NCI-H1092 treated with DMSO at 0.1 percent for 48 hours (cell line): ENCODE measurements at regions not wholly inside any gene's neighbourhood (a gene's known extent, or its start where the extent isn't known, plus 50 kb on each side); places are given as distances from the start of the nearest gene placed in this dataset.
"Not testable (repeated sequence)": the region's sequence is repeated elsewhere in the genome, so short reads cannot be mapped to it uniquely, and the experiment has no call there.

Experiments
- DNase-seq: peaks from one replicate; lab custom pipeline; 2025; lab: John Stamatoyannopoulos, UW

DNA sequence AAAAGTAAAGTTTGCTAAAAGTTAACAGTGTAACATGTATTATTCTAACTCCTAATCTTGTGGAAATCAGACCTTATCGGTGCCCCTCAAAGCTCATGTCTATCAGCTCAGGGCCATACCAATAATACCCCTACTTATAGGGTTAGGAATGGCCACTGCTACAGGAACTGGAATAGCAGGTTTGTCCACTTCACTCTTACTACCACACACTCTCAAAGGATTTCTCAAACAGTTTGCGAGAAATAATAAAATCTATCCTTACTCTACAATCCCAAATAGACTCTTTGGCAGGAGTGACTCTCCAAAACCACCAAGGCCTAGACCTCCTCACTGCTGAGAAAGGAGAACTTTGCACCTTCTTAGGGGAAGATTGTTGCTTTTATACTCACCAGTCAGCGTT, 1677.7 kb downstream of the OLFM4 start:
- DNase-seq: no peak

DNA sequence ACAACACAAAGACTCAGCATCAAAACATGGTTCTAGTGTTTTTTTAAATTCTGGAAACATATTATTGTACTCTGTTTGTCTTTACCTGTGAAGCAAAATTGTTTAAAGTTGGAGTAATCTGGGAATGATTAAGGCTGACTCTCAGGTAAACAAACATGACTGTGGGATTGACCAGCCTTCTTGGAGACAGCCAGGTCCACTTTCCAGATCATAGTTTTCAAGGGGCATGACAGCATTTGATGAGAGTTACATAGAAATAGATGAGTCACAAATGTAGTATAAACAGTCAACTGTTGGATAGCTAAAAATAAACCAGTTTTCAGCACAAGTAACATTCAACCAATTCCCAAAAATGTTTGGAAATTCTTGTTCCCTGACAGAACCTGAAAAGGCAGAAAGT, 1680.9 kb downstream of the OLFM4 start:
- no peak for DNase-seq

DNA sequence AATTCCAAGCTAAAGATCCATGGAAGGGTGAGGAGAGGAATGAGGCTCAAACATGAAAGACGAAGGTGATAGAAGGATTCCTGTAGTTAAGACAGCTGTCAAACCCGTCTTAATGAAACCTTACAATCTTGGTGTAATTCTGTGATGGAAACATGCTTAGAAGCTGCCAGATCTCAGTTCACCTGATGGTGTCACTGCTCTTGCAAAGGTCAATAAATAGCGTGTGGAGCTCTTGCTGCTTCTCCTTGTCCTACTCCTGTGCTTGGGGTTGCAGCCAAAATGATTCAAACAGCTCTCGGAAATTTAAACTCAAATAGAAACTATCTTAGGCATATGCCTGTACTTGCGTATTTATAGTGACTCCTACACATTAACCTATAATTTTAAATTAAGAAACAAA, 1705.0 kb downstream of the OLFM4 start:
- DNase-seq: peak; percentile 7

DNA sequence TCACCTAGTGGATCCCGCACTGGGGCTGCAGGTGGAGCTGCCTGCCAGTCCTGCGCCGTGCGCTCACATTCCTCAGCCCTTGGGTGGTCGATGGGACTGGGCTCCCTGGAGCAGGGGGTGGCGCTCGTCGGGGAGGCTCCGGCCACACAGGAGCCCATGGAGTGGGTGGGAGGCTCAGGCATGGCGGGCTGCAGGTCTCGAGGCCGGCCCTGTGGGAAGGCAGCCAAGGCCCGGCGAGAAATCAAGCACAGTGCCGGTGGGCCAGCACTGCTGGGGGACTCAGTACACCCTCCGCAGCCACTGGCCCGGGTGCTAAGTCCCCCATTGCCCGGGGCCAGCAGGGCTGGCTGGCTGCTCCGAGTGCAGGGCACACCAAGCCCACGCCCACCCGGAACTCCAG, 1708.6 kb downstream of the OLFM4 start:
- not testable (repeated sequence) for DNase-seq

DNA sequence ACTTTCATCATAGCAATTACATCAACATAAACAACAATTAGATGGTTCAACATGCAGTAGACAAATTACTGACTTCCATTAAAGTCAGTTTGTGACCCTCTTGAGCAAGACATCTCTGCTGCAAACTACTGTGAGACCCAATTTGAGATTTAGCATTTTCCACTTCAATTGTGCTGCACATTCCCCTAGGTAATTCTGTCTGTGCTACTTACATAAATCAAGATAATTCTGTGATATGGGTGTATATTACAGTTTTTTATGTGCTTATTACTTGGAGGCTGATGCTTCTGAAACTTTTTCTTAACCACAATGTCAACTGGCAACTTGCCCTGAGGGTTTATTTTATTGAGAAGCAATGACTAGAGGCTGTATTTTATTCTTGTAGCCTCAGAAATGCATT, 1714.4 kb downstream of the OLFM4 start:
- no peak for DNase-seq

DNA sequence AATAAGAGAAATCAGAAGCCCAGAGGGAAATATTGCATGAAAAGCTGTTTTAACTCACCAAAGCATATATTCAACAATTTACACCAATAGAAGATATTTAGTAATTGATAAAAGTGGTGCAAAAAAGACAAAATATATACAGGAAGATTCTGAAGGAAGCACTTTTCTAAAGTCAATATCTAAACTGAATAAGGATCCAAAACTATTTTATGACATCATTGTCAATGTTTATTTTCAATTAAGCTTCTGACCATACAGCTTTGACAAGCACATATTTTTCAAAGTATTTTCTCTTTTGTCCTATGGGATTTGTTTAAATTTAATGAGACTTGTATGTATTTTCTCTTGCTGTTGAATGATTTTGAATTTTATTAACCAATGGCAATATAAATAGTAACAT, 1716.1 kb downstream of the OLFM4 start:
- no peak for DNase-seq

DNA sequence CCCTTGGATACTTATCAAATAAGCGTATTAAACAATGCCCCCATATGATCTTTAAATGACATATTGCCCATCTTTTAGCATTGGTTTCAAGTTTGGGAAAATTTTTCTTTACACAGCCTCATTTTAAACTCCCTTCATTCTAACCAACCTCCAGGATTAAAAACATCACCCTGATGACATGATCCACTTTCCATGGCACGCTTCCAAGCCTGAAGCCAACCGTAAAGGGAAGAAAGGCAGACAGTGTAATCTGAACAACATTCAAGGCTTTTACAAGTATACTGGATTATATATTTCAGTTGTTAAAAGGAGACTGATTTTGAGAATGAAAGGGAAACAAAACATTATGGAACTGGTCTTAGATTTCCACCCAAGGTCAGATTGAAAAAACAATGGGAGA, 1721.9 kb downstream of the OLFM4 start:
- peak; percentile 3 for DNase-seq

DNA sequence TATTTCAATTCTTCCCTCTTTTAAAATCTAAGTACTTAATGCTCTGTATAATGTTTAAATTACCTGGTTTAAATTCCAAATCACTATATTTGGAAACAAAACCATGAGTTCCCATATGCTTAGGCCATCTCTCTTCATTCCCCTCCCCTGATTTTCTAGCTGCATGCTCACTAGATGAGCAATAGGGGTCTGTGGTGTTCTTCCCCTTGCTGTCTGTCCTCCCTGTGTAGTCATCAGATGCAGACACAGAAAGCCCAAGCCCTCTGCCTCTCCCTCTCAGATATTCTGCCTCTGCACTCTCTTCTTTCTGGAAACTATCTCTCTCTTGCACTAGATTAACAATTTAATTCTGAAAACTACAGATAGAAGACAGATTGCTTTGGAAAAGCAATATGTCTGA, 1730.2 kb downstream of the OLFM4 start:
- DNase-seq: no peak

DNA sequence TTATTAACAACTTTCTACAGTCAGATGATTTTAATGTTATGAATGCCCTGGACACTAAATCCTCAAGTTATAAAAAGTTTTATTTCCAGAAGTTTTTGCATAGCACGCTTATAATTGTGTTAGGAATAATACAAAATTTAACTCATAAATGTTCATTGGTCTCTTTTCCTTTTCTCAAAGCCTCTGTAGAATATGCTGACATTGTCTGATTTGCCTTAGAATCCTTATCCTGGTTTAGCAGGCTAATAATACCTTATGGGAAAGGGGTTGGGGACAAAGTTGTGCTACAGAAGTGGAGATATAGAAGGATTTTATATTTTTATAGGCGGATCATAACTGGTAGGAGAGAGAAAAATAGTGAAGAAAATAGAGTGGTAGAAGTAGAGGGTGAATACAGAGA, 1739.6 kb downstream of the OLFM4 start:
- DNase-seq: no peak

DNA sequence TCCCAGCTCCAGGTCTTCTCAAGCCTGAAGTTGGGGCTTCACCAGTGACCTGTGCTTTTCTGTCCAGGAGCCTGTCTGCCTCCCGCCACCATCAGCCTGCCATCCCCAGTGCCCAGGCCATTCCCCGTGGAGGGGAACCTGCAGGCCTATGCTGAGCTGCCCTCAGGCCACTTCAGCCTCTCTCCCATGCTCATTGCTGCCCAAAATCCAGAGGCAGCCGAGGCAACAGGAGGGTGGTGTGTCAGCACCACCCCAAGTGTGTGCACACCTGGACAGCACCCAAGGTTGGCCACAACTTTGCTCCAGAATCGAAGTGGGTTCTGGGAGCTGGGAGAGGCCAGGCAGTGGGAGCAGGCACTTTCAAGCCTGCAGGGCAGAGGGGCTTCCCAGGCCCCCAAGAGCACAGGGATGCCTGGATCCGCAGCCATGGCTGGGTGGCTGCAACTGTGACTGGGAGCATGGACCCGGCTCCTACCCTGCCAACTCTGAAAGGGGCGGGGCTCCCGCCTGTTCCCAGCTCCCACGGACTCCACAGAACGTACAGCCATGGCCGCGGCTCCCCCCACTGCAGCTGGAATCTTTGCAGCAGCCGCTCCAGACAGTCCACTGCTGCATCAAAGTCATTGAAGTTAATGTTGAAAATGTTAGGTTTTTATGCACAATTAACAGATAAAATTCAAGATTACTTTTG, 1747.0 kb downstream of the OLFM4 start:
- DNase-seq: no peak

DNA sequence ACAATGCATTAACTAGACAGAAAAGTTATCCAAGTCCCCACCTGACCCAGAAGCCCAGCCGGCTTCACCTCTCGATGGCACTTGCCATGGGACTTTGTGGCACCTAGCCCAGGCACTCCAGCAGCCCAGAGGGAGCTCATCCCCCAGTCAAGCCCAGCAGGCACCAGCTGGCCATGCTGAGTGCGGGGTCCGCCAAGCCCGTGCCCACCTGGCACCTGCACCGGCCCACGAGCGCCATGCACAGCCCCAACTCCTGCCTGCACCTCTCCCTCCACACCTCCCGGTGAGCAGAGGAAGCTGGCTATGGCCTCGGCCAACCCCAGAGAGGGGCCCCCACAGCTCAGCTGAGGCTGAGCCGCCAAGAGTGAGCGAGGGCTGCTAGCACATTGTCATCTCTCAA, 1759.1 kb downstream of the OLFM4 start:
- no peak for DNase-seq

DNA sequence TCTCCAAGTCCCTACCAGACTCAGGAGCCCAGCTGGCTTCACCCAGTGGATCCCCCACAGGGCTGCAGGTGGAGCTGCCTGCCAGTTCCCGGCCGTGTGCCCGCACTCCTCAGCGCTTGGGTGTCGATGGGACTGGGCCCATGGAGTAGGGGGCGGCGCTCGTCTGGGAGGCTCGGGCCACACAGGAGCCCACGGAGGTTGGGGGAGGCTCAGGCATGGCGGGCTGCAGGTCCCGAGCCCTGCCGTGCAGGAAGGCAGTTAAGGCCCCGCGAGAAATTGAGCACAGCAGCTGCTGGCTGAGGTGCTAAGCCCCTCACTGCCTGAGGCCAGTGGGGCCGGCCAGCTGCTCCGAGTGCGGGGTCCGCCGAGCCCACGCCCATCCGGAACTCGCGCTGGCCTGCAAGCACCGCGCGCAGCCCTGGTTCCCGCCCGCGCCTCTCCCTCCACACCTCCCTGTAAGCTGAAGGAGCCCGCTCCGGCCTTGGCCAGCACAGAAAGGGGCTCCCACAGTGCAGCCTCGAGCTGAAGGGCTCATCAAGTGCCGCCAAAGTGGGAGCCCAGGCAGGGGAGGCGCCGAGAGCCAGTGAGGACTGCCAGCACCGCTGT, 1771.1 kb downstream of the OLFM4 start:
- no peak for DNase-seq

DNA sequence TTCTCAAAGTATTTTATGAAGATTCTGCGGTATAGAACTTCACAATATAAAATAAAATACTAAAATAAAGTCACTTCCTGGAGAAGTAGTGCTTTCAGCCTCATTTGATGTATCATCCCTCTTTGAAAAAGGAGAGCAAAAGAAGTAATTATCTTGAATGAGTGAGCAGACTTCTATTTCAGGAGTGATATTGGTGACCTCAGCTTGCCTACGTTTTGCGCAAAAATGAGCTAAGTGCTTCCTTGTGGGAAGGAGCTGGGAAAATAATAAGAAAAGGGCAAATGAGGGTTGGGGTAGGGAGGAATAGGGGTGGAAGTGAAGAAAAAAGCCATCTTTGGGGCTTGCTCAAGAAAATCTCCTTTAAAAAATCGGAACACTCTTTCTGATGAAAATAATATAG, 1773.6 kb downstream of the OLFM4 start:
- DNase-seq: no peak

DNA sequence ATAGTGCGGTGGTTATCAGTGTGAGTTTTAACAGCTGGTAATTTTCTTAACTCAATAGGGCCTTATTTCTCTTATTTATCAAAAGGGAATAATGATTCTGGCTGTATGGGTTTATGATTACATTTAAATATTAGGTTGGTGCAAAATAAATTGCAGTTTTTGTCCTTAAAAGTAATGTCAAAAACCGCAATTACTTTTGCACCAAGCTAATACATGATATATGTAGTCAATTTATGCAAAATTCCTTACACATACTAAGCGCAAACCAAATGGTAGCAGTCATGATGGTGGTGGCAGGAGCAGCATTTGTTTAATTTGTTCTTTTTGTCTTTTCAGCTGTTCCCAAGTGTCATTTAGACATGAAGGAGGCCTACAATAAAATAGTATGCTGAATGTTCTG, 1777.1 kb downstream of the OLFM4 start:
- no peak for DNase-seq

DNA sequence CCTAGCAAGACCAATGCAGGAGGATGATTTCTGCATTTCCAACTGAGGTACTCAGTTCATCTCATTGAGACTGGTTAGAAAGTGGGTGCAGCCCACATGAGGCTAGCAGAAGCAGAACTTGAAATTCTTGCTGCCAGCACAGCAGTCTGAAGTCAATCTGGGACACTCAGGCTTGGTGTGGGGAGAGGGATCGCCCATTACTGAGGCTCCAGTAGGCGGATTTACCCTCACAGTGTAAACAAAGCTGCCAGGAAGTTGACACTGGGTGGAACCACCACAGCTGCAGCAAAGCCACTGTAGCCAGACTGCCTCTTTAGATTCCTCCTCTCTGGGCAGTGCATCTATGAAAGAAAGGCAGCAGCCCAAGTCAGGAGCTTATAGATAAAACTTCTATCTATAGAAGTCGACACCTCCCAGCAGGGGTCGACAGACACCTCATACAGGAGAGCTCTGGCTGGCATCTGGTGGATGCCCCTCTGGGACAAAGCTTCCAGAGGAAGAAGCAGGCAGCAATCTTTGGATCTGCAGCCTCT, 1793.4 kb downstream of the OLFM4 start:
- DNase-seq: not testable (repeated sequence)

DNA sequence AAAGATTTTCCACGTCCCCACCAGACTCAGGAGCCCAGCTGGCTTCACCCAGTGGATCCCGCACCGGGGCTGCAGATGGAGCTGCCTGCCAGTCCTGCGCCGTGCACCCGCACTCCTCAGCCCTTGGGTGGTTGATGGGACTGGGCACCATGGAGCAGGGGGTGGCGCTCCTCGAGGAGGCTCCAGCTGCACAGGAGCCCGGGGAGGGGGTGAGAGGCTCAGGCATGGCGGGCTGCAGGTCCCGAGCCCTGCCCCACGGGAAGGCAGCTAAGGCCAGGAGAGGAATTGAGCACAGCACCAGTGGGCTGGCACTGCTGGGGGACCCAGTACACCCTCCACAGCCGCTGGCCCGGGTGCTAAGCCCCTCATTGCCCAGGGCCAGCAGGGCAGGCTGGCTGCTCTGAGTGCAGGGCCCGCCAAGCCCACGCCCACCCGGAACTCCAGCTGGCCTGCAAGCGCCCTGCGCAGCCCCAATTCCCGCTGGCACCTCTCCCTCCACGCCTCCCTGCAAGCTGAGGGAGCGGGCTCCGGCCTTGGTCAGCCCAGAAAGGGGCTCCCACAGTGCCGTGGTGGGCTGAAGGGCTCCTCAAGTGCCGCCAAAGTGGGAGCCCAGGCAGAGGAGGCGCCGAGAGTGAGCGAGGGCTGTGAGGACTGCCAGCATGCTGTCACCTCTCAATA, 1800.9 kb downstream of the OLFM4 start:
- not testable (repeated sequence) for DNase-seq

DNA sequence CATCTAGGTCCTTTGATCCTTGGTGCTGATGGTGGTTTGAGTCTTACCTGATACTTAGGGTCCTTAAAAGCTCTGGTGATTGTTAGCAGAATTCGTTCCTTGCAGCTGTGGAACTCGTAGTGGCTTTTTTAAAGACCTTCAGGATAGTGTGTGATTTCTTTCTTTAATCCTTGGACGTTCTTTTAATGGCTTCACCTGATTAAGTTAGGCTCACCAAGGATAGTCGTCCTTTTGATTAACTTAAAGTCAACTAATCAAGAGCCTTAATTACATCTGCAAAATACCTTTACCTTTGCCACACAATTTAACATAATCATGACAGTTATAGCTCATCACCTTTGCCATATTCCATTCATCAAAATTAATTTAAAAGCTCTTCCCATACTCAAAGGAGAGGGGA, 1807.7 kb downstream of the OLFM4 start:
- DNase-seq: no peak

DNA sequence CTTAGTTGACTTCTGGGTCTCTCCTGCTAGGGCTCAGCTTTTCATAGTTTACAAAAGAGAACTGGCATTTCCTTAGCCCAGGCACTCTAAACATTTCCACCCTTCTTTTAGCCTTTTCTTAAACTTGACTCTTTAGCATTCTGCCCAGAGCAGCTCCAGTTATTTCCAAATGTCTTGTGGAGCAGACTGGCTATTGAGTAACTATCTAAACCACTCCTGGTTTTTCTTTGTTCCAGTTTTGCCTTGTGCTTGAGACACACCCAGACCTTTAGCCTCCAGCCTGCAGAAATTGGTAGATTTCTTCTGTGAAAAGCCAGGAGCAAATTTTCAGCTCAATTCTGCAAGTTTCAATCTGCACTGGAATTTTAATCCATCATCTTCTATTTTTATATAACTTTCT, 1813.1 kb downstream of the OLFM4 start:
- DNase-seq: no peak

DNA sequence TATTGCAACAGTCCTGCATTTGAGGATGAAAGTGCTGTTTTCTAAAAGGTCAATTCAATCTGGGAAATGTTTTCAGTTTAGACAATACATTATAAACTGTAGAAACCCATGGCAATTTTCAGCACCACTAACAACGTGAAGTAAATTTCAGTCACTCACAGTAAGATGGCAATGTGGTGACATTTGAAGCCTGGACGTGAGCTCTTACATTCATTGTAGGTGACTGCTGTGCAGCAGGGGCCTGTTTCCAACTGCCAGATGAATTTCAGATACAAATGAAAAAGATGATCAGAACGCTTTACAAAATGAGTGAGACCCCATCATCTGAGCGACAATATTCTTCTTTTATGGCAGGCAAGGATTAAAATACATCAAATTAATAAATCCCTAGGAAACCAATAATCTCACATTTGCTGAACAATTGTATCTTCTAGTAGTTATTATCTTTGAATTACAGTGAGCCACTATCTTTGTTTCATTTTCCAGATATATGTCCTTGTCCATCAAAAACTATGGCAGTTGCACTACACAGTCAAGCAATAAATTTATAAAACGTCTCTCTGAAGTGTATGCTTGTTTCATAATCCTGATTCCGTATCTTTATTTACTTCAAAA, 1816.8 kb downstream of the OLFM4 start:
- peak; percentile 6 for DNase-seq

DNA sequence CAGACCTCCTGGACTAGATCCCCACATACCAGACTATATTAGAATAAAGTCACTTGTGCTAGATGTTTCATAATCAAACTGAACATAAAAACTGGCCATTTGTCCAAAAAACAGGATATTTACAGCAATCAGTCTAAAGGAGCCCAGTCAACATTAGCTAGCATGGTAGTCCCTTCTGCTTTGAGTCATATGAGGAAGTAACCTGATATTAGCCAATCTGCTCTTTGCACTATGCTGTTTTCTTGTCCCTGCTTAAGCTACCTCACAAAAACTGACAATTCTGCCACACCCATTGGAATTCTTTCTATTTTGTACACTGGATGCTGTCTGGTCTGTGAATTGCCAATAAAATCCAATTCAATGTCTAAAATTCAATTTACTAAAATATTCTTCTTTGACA, 1824.2 kb downstream of the OLFM4 start:
- no peak for DNase-seq

DNA sequence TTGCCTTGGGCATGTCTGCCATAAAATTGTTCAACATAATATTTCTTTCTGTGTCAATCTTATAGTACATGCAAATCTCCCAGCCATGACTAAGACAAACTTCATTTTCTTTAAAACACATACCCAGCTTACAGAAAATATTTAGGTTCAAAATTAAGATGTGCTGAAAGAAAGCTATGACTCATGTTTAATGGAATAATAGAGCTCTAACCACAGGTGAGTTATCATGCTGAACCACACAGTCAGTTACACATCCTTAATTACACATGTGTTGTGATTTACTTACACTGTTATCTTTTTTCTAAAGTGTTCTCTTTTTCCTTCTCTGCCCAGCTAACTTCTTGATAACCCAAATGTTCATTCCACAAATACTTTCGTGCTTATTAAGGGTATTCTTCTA, 1831.2 kb downstream of the OLFM4 start:
- no peak for DNase-seq

DNA sequence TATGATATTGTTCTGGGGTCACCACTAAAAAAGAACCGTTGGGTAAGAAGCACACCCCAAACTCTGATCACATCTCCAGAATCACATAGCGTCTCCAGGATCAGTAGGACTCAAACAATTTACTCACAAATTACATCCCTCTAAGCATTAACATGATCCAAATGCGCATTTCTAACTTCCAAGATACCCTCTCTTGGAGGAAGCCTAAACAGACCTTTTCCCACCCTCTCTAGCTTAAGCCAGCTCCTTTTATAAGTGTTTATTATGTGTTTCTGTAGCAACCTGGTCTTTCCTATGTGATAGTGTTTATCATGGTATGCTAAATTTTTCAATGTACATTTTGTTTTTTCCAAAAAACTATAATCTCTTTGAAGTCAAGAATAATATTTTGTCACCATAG, 1846.5 kb downstream of the OLFM4 start:
- no peak for DNase-seq

DNA sequence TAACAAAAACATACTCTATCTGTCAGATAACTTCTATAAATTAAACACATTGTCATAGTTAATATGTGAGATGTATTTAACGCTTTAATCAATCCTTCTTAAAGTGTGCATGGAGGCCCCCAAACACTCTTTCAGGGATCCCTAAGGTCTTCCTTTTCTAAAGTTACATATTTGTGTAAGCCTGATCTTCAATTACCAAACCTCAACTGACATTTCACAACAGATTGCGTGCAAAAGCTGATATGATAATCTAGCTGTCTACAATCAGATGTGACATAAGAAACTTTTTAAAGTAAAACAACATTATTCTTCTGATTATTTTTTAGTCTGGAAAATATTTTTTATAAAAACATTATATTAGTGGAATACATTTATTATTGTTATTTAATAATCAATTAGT, 1850.4 kb downstream of the OLFM4 start:
- DNase-seq: no peak
